ENCODE measurements at regions not wholly inside any gene's neighbourhood (a gene's known extent, or its start where the extent isn't known, plus 50 kb on each side); places are given as distances from the start of the nearest gene placed in this dataset.
A peak's percentile ranks its signal among the peaks of the same experiment; 100 is the strongest.

- peaks cover 0 to 7% (median 0%) of the 10 kb centered on the region in 5 donors for H3K4me1 ChIP-seq (ENCODE audit: control insufficient read depth in 5 of 5, insufficient read depth in 5 of 5, low read length in 5 of 5)
- no peak for ATAC-seq (ENCODE audit: insufficient read depth, low FRiP score)
- peaks cover 0 to 9% (median 0%) of the 10 kb centered on the region in 4 donors for H3K9me3 ChIP-seq (ENCODE audit: control insufficient read depth in 4 of 4, insufficient read depth in 3 of 4, low read length in 3 of 4)
- no peak for DNase-seq
- H3K4me3 ChIP-seq = no peak overlapping the region
- H3K9ac ChIP-seq (ENCODE audit: insufficient read depth in 1 of 2, low read length in 2 of 2) = no peak overlapping the region
- WGBS, 2 donors = 90 to 92% methylated on average over 5 of the region's 5 CpGs
- H3K27me3 ChIP-seq (ENCODE audit: control insufficient read depth in 3 of 3, insufficient read depth in 3 of 3, low read length in 2 of 3) = no peaks in the 10 kb centered on the region
- no peak overlapping the region for H3K27ac ChIP-seq (ENCODE audit: low read depth in 1 of 2, low read length in 1 of 2)
- no peaks in the 10 kb centered on the region for H3K36me3 ChIP-seq (ENCODE audit: control insufficient read depth in 4 of 4, insufficient read depth in 4 of 4, low read length in 4 of 4)
- TF ChIP-seq CTCF (IDR thresholded peaks at IDR 0.05; ENCODE audit: control extremely low read depth, extremely low read depth) = no peak
Measured at GRCh38 chr14:88999137-88999536, 174.7 kb downstream of the TTC8 start.

- Histone ChIP-seq H3K27me3 (ENCODE audit: control insufficient read depth in 3 of 3, insufficient read depth in 3 of 3, low read length in 2 of 3) (no peaks in the 10 kb centered on the region), H3K9ac (ENCODE audit: insufficient read depth in 1 of 2, low read length in 2 of 2) (no peak overlapping the region), H3K4me3 (no peak overlapping the region), H3K9me3 (ENCODE audit: control insufficient read depth in 4 of 4, insufficient read depth in 3 of 4, low read length in 3 of 4) (peaks cover 0 to 9% (median 0%) of the 10 kb centered on the region in 4 donors), H3K36me3 (ENCODE audit: control insufficient read depth in 4 of 4, insufficient read depth in 4 of 4, low read length in 4 of 4) (no peaks in the 10 kb centered on the region), H3K27ac (ENCODE audit: low read depth in 1 of 2, low read length in 1 of 2) (no peak overlapping the region), H3K4me1 (ENCODE audit: control insufficient read depth in 5 of 5, insufficient read depth in 5 of 5, low read length in 5 of 5) (peaks cover 0 to 7% (median 0%) of the 10 kb centered on the region in 5 donors)
- DNase-seq = no peak
- 70 to 72% methylated on average over 9 of the region's 9 CpGs for WGBS, 2 donors
- ATAC-seq (ENCODE audit: insufficient read depth, low FRiP score) = peak; percentile 78
- TF ChIP-seq CTCF (IDR thresholded peaks at IDR 0.05; ENCODE audit: control extremely low read depth, extremely low read depth) = no peak
Measured at GRCh38 chr14:89000007-89000942, 175.8 kb downstream of the TTC8 start.

GRCh38 chr14:89004166-89004565, 179.7 kb downstream of the TTC8 start:
- H3K9me3 ChIP-seq (ENCODE audit: control insufficient read depth in 4 of 4, insufficient read depth in 3 of 4, low read length in 3 of 4) = peaks cover 0 to 6% (median 0%) of the 10 kb centered on the region in 4 donors
- ATAC-seq (ENCODE audit: insufficient read depth, low FRiP score) (peak; percentile 19), DNase-seq (no peak)
- H3K36me3 ChIP-seq (ENCODE audit: control insufficient read depth in 4 of 4, insufficient read depth in 4 of 4, low read length in 4 of 4) = no peaks in the 10 kb centered on the region
- H3K4me3 ChIP-seq = no peak overlapping the region
- no peak overlapping the region for H3K9ac ChIP-seq (ENCODE audit: insufficient read depth in 1 of 2, low read length in 2 of 2)
- H3K27ac ChIP-seq (ENCODE audit: low read depth in 1 of 2, low read length in 1 of 2) = no peak overlapping the region
- no peak for TF ChIP-seq CTCF (IDR thresholded peaks at IDR 0.05; ENCODE audit: control extremely low read depth, extremely low read depth)
- H3K4me1 ChIP-seq (ENCODE audit: control insufficient read depth in 5 of 5, insufficient read depth in 5 of 5, low read length in 5 of 5) = peaks cover 0 to 5% (median 0%) of the 10 kb centered on the region in 5 donors
- no peaks in the 10 kb centered on the region for H3K27me3 ChIP-seq (ENCODE audit: control insufficient read depth in 3 of 3, insufficient read depth in 3 of 3, low read length in 2 of 3)
